ENCODE measurements at regions not wholly inside any gene's neighbourhood (a gene's known extent, or its start where the extent isn't known, plus 50 kb on each side); places are given as distances from the start of the nearest gene placed in this dataset.

GRCh38 chr11:34789196-34789834, 126.9 kb downstream of the APIP start:
- no peak for DNase-seq
- Histone ChIP-seq H3K27me3 (ENCODE audit: low read depth) (no peaks in the 10 kb centered on the region), H3K4me1 (peaks cover 14% of the 10 kb centered on the region), H3K4me3 (no peak overlapping the region), H3K9me3 (no peaks in the 10 kb centered on the region), H3K27ac (no peak overlapping the region), H3K36me3 (no peaks in the 10 kb centered on the region)
- ATAC-seq, result peak in 1 of 2 donors; percentile 14
- no peak for TF ChIP-seq CTCF (IDR thresholded peaks at IDR 0.05)
- intact Hi-C loops (cut with DNase I), result no loop called here

DNA sequence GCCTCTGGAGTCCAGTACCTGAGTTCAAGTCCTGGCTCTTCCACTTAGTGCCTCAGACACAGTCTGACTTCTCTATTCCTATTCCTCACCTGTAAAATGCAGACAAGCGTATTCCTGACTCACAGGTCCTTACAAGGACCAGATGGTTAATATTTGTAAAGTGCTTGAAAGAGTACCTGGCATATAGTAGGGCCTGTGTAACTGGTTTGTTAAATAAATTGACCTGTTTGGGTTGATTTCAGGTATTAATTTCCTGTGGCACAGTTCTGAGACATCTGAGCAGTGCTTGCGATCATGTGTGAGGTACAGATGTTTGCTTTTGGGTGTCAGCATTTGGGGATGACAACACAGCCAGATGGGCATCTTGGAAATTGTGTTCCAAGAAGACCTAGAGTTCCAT, 127.5 kb downstream of the APIP start:
- H3K27me3 ChIP-seq (ENCODE audit: low read depth), result no peaks in the 10 kb centered on the region
- intact Hi-C loops (cut with DNase I), result no loop called here
- ATAC-seq (peak; percentile 58 to 67), DNase-seq (no peak)
- TF ChIP-seq CTCF (IDR thresholded peaks at IDR 0.05), result no peak
- no peak overlapping the region for H3K27ac ChIP-seq
- no peaks in the 10 kb centered on the region for H3K9me3 ChIP-seq
- H3K4me1 ChIP-seq, result peaks cover 14% of the 10 kb centered on the region
- H3K36me3 ChIP-seq, result no peaks in the 10 kb centered on the region
- no peak overlapping the region for H3K4me3 ChIP-seq

DNA sequence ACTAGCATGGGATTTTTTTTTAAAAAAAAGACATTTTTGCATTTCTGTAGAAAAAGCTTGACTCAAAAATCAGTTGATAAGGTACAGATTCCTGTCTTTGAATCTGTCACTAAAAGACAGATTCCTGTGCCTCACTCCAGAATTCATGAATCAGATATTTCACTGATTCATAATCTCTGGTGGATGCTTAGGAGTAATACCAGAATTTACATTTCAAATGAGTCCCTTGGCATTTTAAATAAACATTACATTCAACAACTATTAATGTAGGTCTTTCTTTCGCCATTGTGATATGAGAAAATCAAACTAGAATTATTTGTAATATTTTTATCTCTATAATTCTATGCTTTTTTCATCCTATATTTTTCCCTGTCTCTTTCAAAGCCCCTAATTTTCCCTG, 128.3 kb downstream of the APIP start:
- no peak overlapping the region for H3K27ac ChIP-seq
- no peak for DNase-seq
- H3K27me3 ChIP-seq (ENCODE audit: low read depth), result no peaks in the 10 kb centered on the region
- no peaks in the 10 kb centered on the region for H3K36me3 ChIP-seq
- no peak overlapping the region for H3K4me3 ChIP-seq
- no peak for ATAC-seq
- H3K4me1 ChIP-seq, result peaks cover 9% of the 10 kb centered on the region
- no peak for TF ChIP-seq CTCF (IDR thresholded peaks at IDR 0.05)
- intact Hi-C loops (cut with DNase I), result no loop called here
- H3K9me3 ChIP-seq, result no peaks in the 10 kb centered on the region

DNA sequence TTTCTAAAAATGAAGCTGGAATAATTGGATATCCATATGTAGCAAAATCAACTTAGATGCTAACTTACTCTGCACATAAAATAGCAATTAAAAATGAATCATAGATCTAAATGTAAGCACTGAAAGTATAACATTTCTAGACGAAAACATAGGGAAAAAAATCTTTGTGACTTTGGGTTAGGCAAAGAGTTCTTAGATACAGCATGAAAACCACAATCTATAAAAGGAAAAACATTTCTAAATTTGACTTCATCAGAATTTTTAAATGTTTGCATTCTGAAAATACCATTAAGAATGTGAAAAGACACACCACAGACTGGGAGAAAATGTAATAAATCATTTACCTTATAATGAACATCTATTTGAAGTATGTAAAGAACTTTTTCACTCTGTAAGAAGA, 128.8 kb downstream of the APIP start:
- H3K27ac ChIP-seq, result no peak overlapping the region
- H3K27me3 ChIP-seq (ENCODE audit: low read depth), result no peaks in the 10 kb centered on the region
- intact Hi-C loops (cut with DNase I), result no loop called here
- H3K36me3 ChIP-seq, result no peaks in the 10 kb centered on the region
- ATAC-seq (no peak), DNase-seq (no peak)
- H3K9me3 ChIP-seq, result no peaks in the 10 kb centered on the region
- H3K4me3 ChIP-seq, result no peak overlapping the region
- TF ChIP-seq CTCF (IDR thresholded peaks at IDR 0.05), result no peak
- peaks cover 4% of the 10 kb centered on the region for H3K4me1 ChIP-seq

- Histone ChIP-seq H3K27ac (no peak overlapping the region), H3K36me3 (no peaks in the 10 kb centered on the region), H3K4me1 (no peaks in the 10 kb centered on the region), H3K9me3 (no peaks in the 10 kb centered on the region), H3K27me3 (ENCODE audit: low read depth) (no peaks in the 10 kb centered on the region), H3K4me3 (no peak overlapping the region)
- DNase-seq (no peak), ATAC-seq (no peak)
- intact Hi-C loops (cut with DNase I), result no loop called here
- TF ChIP-seq CTCF (IDR thresholded peaks at IDR 0.05), result no peak
These were observed 131.8 kb downstream of the APIP start for GRCh38 chr11:34784318-34784841.

All from lower lobe of right lung (tissue), 2 donors.